K562 (cell line): ENCODE measurements at regions not wholly inside any gene's neighbourhood (a gene's known extent, or its start where the extent isn't known, plus 50 kb on each side); places are given as distances from the start of the nearest gene placed in this dataset.

Source experiments
- ATAC-seq: fragments of 200-7000 bp; cut with Tn5 transposase; 3 replicates; pipeline ENCODE4 v1.9.1; 2020; ENCODE audit warnings: moderate library complexity
- BruUV-seq: library from RNA; stranded (reverse); fragments of 400-500 nt; replicated peaks from 2 replicates; lab custom pipeline; 2021; lab: Mats Ljungman, UMichigan
- CTCF ChIA-PET: fragments of 300-600 bp; formaldehyde crosslinking; extraction: SDS; loops from one replicate; lab custom pipeline; 2021; ENCODE audit warnings: low intra/inter-chr PET ratio; lab: Yijun Ruan, JAX
- POLR2A ChIA-PET: fragments of 300-600, 350-650 bp; sonication (Branson Sonifier 250); formaldehyde crosslinking; extraction: SDS; loops from one replicate; lab custom pipeline; 2021; ENCODE audit warnings: antibody characterized with exemption, inconsistent platforms; lab: Yijun Ruan, JAX
- DNase-seq, 4 experiments: peaks; one replicate each; pipeline versions ENCODE4 v3.0.0 to v3.0.0-alpha.2; 2011 to 2018; ENCODE audit warnings: low spot score in 3 of 4, mixed read lengths in 3 of 4; ENCODE audit errors: extremely low read depth in 1 of 4
- FAIRE-seq: peaks from 2 replicates; lab custom pipeline; 2011; peaks lifted over from hg19 to GRCh38; lab: Jason Lieb, UNC
- H2AFZ ChIP-seq: 2 replicates; pipeline ENCODE4 v1.6.0; 2011; ENCODE audit warnings: low read depth, low read length, control low read depth, inconsistent platforms
- H3K27ac ChIP-seq: fragments of 200-600 bp; 3 replicates; pipeline ENCODE4 v1.8.0; 2011; ENCODE audit warnings: low read depth, mild to moderate bottlenecking, control low read depth, inconsistent platforms, low read length, moderate library complexity, mixed read lengths; ENCODE audit errors: extremely low read depth
- H3K27me3 ChIP-seq, 2 experiments: fragments of 300-600 bp in 1 of 2; 2 replicates in 1 of 2; 3 replicates in 1 of 2; pipeline versions ENCODE4 v1.6.0 to v1.8.0; 2011; ENCODE audit warnings: inconsistent platforms in 2 of 2, low read length in 2 of 2, mild to moderate bottlenecking in 1 of 2, mixed read lengths in 1 of 2, moderate library complexity in 1 of 2; ENCODE audit not compliant: control insufficient read depth in 2 of 2, insufficient read depth in 2 of 2
- H3K36me3 ChIP-seq: fragments of 300-600 bp; 3 replicates; pipeline ENCODE4 v1.8.0; 2011; ENCODE audit warnings: mild to moderate bottlenecking, low read length, inconsistent platforms; ENCODE audit not compliant: control insufficient read depth, insufficient read depth
- H3K4me1 ChIP-seq, 2 experiments: fragments of 200-600 bp in 1 of 2; replicated peaks in 1 of 2; 2 replicates in 1 of 2; 3 replicates in 1 of 2; pipeline versions ENCODE4 v1.5.1 to v1.8.0; 2011; ENCODE audit warnings: inconsistent platforms in 2 of 2, low read length in 2 of 2, mild to moderate bottlenecking in 1 of 2, mixed read lengths in 1 of 2, moderate library complexity in 1 of 2; ENCODE audit not compliant: control insufficient read depth in 2 of 2, insufficient read depth in 2 of 2
- H3K4me2 ChIP-seq: 2 replicates; pipeline ENCODE4 v1.6.1; 2011; ENCODE audit warnings: low read length, control low read depth, inconsistent platforms, mixed read lengths; ENCODE audit not compliant: insufficient read depth
- H3K4me3 ChIP-seq: fragments of 200-600 bp; sonication (generic), shearing (Covaris generic); 2 replicates; pipeline ENCODE4 v1.5.1; 2016; ENCODE audit warnings: control low read depth, inconsistent platforms
- H3K79me2 ChIP-seq: fragments of 200-600 bp; 3 replicates; pipeline ENCODE4 v1.8.0; 2011; ENCODE audit warnings: low read length, inconsistent platforms; ENCODE audit not compliant: control insufficient read depth, insufficient read depth
- H3K9ac ChIP-seq, 2 experiments: 2 replicates each; pipeline versions ENCODE4 v1.6.0 to v1.6.1; 2011; ENCODE audit warnings: low read depth in 2 of 2, low read length in 2 of 2, control low read depth in 1 of 2, inconsistent platforms in 1 of 2, mild to moderate bottlenecking in 1 of 2, mixed read lengths in 1 of 2; ENCODE audit not compliant: insufficient read depth in 1 of 2
- H3K9me1 ChIP-seq: one replicate; pipeline ENCODE4 v1.6.0; 2011; ENCODE audit warnings: inconsistent platforms, mild to moderate bottlenecking, low read length, moderate library complexity; ENCODE audit not compliant: control insufficient read depth, insufficient read depth
- H3K9me3 ChIP-seq: replicated peaks from 2 replicates; pipeline ENCODE4 v1.5.1; 2011; ENCODE audit warnings: low read depth, low read length, inconsistent platforms; ENCODE audit not compliant: control insufficient read depth, insufficient read depth
- H4K20me1 ChIP-seq: replicated peaks from 2 replicates; pipeline ENCODE4 v1.6.1; 2011; ENCODE audit warnings: low read length, inconsistent platforms, mixed read lengths; ENCODE audit not compliant: control insufficient read depth, insufficient read depth
- C11orf30 ChIP-seq: fragments of 450-650 bp; IDR thresholded peaks from 2 replicates; pipeline ENCODE4 v1.6.1; 2016; ENCODE audit warnings: low read depth, mild to moderate bottlenecking
- CAMTA2 ChIP-seq: fragments of 250-450 bp; sonication (Bioruptor Pico); conservative IDR thresholded peaks from 2 replicates; pipeline ENCODE4 v1.5.1; 2022
- CREM ChIP-seq: IDR thresholded peaks from 2 replicates; pipeline ENCODE4 v1.6.1; 2014; ENCODE audit warnings: antibody characterized with exemption, low read depth
- EWSR1 ChIP-seq: fragments of 450-650 bp; IDR thresholded peaks from 2 replicates; pipeline ENCODE4 v1.6.1; 2018; ENCODE audit warnings: borderline replicate concordance, mild to moderate bottlenecking, low read depth, moderate library complexity; ENCODE audit not compliant: partially characterized antibody
- HOXB6 ChIP-seq: fragments of 250-450 bp; sonication (Bioruptor Pico); IDR thresholded peaks from 2 replicates; pipeline ENCODE4 v1.5.1; 2022; ENCODE audit warnings: mild to moderate bottlenecking, borderline replicate concordance
- L3MBTL2 ChIP-seq: fragments of 450-650 bp; IDR thresholded peaks from 2 replicates; pipeline ENCODE4 v1.6.1; 2016; ENCODE audit warnings: mild to moderate bottlenecking, moderate library complexity
- NR3C1 ChIP-seq: sonication (generic); formaldehyde crosslinking; IDR thresholded peaks from 2 replicates; pipeline ENCODE4 v1.8.1; 2022; ENCODE audit warnings: missing genetic modification reagents
- SMAD2 ChIP-seq: fragments of 150-350 bp; IDR thresholded peaks from 2 replicates; pipeline ENCODE4 v1.6.1; 2014; ENCODE audit warnings: low read depth, mild to moderate bottlenecking, low read length
- ZBTB1 ChIP-seq: sonication (generic); formaldehyde crosslinking; IDR thresholded peaks from 2 replicates; pipeline ENCODE4 v1.8.1; 2023; ENCODE audit warnings: missing genetic modification reagents, low read depth, mild to moderate bottlenecking, borderline replicate concordance
- ZNF134 ChIP-seq: fragments of 250-450 bp; sonication (Bioruptor Pico); conservative IDR thresholded peaks from 2 replicates; pipeline ENCODE4 v1.4.0; 2020
- ZNF232 ChIP-seq: sonication (generic); formaldehyde crosslinking; IDR thresholded peaks from 2 replicates; pipeline ENCODE4 v1.8.0; 2022; ENCODE audit warnings: mild to moderate bottlenecking, missing genetic modification reagents
- WGBS: fragments of 100-300 bp; shearing (Covaris generic); methylation state at CpG from one replicate; pipeline ENCODE4 v1.1.6; 2016; ENCODE audit warnings: low coverage, mixed read lengths; ENCODE audit not compliant: insufficient coverage; ENCODE audit errors: missing lambda C conversion rate; 5-methylcytosine and 5-hydroxymethylcytosine counted together
- in situ Hi-C: fragments of 300-500 bp; cut with MboI; formaldehyde crosslinking; loops from 4 replicates; pipeline ENCODE4 v1.15.0; 2018; ENCODE audit warnings: inconsistent platforms, mixed read lengths
- intact Hi-C: fragments of 100-400 bp; cut with micrococcal nuclease; formaldehyde crosslinking; loops from 2 replicates; pipeline ENCODE4 v1.14.2; 2022
- TF ChIP-seq, protein P1 (sequence below): sonication (generic); formaldehyde crosslinking; IDR thresholded peaks from 2 replicates; pipeline ENCODE4 v1.8.0; 2023; ENCODE audit warnings: mild to moderate bottlenecking, missing genetic modification reagents
- TF ChIP-seq, protein P2 (sequence below): IDR thresholded peaks from 2 replicates; pipeline ENCODE4 v1.6.1; 2016; ENCODE audit warnings: missing genetic modification characterization, missing compliant biosample characterization
- TF ChIP-seq, protein P3 (sequence below), 2 experiments: IDR thresholded peaks in 1 of 2; conservative IDR thresholded peaks in 1 of 2; 2 replicates each; pipeline ENCODE4 v1.6.1; 2016; ENCODE audit warnings: low read depth in 2 of 2, mild to moderate bottlenecking in 1 of 2, missing compliant biosample characterization in 1 of 2, missing genetic modification characterization in 1 of 2, moderate library complexity in 1 of 2

DNA sequence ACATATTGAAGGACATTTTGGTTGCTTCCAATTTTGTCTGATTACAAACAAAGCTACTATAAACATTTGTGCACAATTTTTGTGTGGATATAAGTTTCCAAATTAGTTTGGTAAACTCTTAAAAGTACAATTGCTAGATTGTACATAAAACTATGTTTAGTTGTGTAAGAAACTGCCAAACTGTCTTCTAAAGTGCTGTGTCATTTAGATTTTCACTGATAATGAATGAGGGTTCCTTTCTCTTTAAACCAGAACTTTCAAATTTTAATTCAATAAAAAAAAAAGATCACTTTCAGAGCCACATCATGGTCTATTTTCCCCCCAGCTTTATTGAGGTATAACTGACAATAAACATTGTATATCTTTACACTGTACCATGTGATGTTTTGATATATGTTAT, 74.0 kb upstream of the TRPC7 start (continued):
- TF ChIP-seq NR3C1 (CRISPR knock-in tag), result no peak
- no peak for TF ChIP-seq SMAD2
- no peak for TF ChIP-seq HOXB6 (CRISPR knock-in tag)
- TF ChIP-seq C11orf30, result peak; percentile 78
- TF ChIP-seq L3MBTL2, result no peak
- no peak for TF ChIP-seq ZNF232 (CRISPR knock-in tag)
- no peak for TF ChIP-seq CREM
- TF ChIP-seq ZNF134 (CRISPR knock-in tag), result no peak
- TF ChIP-seq ZBTB1 (CRISPR knock-in tag), result no peak
- TF ChIP-seq, all 486 proteins: peak for 8

DNA sequence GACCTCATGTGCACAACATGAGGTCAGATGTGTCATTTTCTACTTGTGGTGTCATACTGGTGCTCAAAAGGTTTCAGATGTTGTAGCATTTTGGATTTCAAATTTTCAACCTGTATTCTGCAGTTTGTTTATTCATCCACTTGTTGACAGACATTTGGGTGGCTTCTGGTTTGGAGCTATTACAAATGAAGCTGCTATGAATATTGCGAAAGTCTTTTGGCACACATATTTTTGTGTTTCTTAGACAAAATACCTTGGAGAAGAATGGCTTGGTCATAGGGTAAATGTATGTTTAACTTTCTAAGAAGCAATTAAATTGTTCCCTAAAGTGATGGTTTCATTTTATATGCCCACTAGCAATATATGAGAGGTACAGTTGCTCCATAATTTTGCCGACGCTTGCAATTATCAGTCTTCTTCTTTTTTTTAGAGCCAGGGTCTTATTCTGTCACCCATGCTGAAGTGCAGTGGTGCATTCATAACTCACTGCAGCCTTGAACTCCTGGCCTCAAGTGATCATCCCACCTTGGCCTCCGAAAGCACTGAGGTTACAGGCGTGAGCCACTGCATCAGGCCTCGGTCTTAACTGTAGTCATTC, 70.7 kb upstream of the TRPC7 start:
- in situ Hi-C loops, result no loop called here
- Histone ChIP-seq H3K4me2 (no peak overlapping the region), H3K79me2 (no peaks in the 10 kb centered on the region), H3K9ac (no peak overlapping the region), H3K36me3 (no peaks in the 10 kb centered on the region), H2AFZ (no peak overlapping the region), H3K27me3 (no peaks in the 10 kb centered on the region; a peak in 2 of 5 replicates), H4K20me1 (no peaks in the 10 kb centered on the region), H3K9me1 (no peaks in the 10 kb centered on the region), H3K27ac (no peak overlapping the region), H3K4me3 (no peak overlapping the region), H3K9me3 (no peaks in the 10 kb centered on the region), H3K4me1 (no peaks in the 10 kb centered on the region; a peak in 1 of 5 replicates)
- BruUV-seq, result no TSS peak
- no peak for DNase-seq
- ChIA-PET CTCF (no interaction called here), POLR2A (interaction anchor here (0.9 kb wide), 1 partner anchor 13 kb away, joined by 3 read pairs; no protein-coding TSS in a partner anchor)
- ATAC-seq, result no peak
- FAIRE-seq, result no peak
- intact Hi-C loops, result no loop called here
- WGBS, result 24% methylated on average over 6 of the region's 6 CpGs
- TF ChIP-seq, protein P1, sequence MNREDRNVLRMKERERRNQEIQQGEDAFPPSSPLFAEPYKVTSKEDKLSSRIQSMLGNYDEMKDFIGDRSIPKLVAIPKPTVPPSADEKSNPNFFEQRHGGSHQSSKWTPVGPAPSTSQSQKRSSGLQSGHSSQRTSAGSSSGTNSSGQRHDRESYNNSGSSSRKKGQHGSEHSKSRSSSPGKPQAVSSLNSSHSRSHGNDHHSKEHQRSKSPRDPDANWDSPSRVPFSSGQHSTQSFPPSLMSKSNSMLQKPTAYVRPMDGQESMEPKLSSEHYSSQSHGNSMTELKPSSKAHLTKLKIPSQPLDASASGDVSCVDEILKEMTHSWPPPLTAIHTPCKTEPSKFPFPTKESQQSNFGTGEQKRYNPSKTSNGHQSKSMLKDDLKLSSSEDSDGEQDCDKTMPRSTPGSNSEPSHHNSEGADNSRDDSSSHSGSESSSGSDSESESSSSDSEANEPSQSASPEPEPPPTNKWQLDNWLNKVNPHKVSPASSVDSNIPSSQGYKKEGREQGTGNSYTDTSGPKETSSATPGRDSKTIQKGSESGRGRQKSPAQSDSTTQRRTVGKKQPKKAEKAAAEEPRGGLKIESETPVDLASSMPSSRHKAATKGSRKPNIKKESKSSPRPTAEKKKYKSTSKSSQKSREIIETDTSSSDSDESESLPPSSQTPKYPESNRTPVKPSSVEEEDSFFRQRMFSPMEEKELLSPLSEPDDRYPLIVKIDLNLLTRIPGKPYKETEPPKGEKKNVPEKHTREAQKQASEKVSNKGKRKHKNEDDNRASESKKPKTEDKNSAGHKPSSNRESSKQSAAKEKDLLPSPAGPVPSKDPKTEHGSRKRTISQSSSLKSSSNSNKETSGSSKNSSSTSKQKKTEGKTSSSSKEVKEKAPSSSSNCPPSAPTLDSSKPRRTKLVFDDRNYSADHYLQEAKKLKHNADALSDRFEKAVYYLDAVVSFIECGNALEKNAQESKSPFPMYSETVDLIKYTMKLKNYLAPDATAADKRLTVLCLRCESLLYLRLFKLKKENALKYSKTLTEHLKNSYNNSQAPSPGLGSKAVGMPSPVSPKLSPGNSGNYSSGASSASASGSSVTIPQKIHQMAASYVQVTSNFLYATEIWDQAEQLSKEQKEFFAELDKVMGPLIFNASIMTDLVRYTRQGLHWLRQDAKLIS (CRISPR knock-in tag), result no peak
- TF ChIP-seq CAMTA2 (CRISPR knock-in tag), result no peak
- TF ChIP-seq CREM, result no peak
- TF ChIP-seq, protein P2, sequence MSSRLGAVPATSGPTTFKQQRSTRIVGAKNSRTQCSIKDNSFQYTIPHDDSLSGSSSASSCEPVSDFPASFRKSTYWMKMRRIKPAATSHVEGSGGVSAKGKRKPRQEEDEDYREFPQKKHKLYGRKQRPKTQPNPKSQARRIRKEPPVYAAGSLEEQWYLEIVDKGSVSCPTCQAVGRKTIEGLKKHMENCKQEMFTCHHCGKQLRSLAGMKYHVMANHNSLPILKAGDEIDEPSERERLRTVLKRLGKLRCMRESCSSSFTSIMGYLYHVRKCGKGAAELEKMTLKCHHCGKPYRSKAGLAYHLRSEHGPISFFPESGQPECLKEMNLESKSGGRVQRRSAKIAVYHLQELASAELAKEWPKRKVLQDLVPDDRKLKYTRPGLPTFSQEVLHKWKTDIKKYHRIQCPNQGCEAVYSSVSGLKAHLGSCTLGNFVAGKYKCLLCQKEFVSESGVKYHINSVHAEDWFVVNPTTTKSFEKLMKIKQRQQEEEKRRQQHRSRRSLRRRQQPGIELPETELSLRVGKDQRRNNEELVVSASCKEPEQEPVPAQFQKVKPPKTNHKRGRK (tag), result no peak
- TF ChIP-seq, protein P3, sequence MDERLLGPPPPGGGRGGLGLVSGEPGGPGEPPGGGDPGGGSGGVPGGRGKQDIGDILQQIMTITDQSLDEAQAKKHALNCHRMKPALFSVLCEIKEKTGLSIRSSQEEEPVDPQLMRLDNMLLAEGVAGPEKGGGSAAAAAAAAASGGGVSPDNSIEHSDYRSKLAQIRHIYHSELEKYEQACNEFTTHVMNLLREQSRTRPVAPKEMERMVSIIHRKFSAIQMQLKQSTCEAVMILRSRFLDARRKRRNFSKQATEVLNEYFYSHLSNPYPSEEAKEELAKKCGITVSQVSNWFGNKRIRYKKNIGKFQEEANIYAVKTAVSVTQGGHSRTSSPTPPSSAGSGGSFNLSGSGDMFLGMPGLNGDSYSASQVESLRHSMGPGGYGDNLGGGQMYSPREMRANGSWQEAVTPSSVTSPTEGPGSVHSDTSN (CRISPR knock-in tag; IDR thresholded peaks at IDR 0.05; ENCODE audit: low read depth), result no peak
- TF ChIP-seq, protein P3 (tag; conservative IDR thresholded peaks at IDR 0.05; ENCODE audit: low read depth), result no peak
- no peak for TF ChIP-seq EWSR1
